HEK293T (cell line): ENCODE measurements at regions not wholly inside any gene's neighbourhood (a gene's known extent, or its start where the extent isn't known, plus 50 kb on each side); places are given as distances from the start of the nearest gene placed in this dataset.

Experiments
- CTCF ChIA-PET: fragments of 350-600 bp; formaldehyde crosslinking; extraction: SDS; loops from one replicate; lab custom pipeline; 2021; ENCODE audit warnings: antibody characterized with exemption, inconsistent platforms; lab: Yijun Ruan, JAX
- POLR2A ChIA-PET: fragments of 350-600 bp; formaldehyde crosslinking; extraction: SDS; loops from one replicate; lab custom pipeline; 2020; ENCODE audit warnings: antibody characterized with exemption, inconsistent platforms; lab: Yijun Ruan, JAX
- DNase-seq: peaks from one replicate; pipeline ENCODE4 v3.0.0; 2012; ENCODE audit warnings: mixed read lengths; ENCODE audit errors: extremely low spot score
- ARNT ChIP-seq: fragments of 450-650 bp; IDR thresholded peaks from 2 replicates; pipeline ENCODE4 v1.6.1; 2017; ENCODE audit warnings: mild to moderate bottlenecking
- BHLHE40 ChIP-seq: fragments of 450-650 bp; IDR thresholded peaks from 2 replicates; pipeline ENCODE4 v1.6.1; 2016; ENCODE audit warnings: mild to moderate bottlenecking, moderate library complexity, borderline replicate concordance
- CTBP1 ChIP-seq: fragments of 450-650 bp; IDR thresholded peaks from 2 replicates; pipeline ENCODE4 v1.6.1; 2016; ENCODE audit warnings: borderline replicate concordance
- ELF4 ChIP-seq: fragments of 450-650 bp; IDR thresholded peaks from 2 replicates; pipeline ENCODE4 v1.6.1; 2017; ENCODE audit warnings: antibody characterized with exemption
- FOXA1 ChIP-seq: fragments of 450-650 bp; IDR thresholded peaks from 2 replicates; pipeline ENCODE4 v1.6.1; 2016; ENCODE audit warnings: mild to moderate bottlenecking
- FOXK2 ChIP-seq: fragments of 450-650 bp; IDR thresholded peaks from 2 replicates; pipeline ENCODE4 v1.6.1; 2016; ENCODE audit warnings: mild to moderate bottlenecking
- FOXM1 ChIP-seq: fragments of 450-650 bp; IDR thresholded peaks from 2 replicates; pipeline ENCODE4 v1.6.1; 2017; ENCODE audit warnings: mild to moderate bottlenecking, borderline replicate concordance
- HDGF ChIP-seq: fragments of 450-650 bp; IDR thresholded peaks from 2 replicates; pipeline ENCODE4 v1.6.1; 2017; ENCODE audit warnings: antibody characterized with exemption, borderline replicate concordance
- L3MBTL2 ChIP-seq: fragments of 450-650 bp; conservative IDR thresholded peaks from 2 replicates; pipeline ENCODE4 v1.6.1; 2016; ENCODE audit warnings: mild to moderate bottlenecking
- LEF1 ChIP-seq: fragments of 450-650 bp; IDR thresholded peaks from 2 replicates; pipeline ENCODE4 v1.6.1; 2017; ENCODE audit warnings: mild to moderate bottlenecking, borderline replicate concordance
- NFRKB ChIP-seq: fragments of 450-650 bp; IDR thresholded peaks from 2 replicates; pipeline ENCODE4 v1.6.1; 2016; ENCODE audit warnings: mild to moderate bottlenecking, moderate library complexity
- PKNOX1 ChIP-seq: fragments of 450-650 bp; IDR thresholded peaks from 2 replicates; pipeline ENCODE4 v1.6.1; 2016
- SP1 ChIP-seq: fragments of 450-650 bp; IDR thresholded peaks from 2 replicates; pipeline ENCODE4 v1.6.1; 2017
- SUZ12 ChIP-seq: fragments of 450-650 bp; IDR thresholded peaks from 2 replicates; pipeline ENCODE4 v1.6.1; 2016; ENCODE audit warnings: mild to moderate bottlenecking
- TARDBP ChIP-seq: fragments of 450-650 bp; IDR thresholded peaks from 2 replicates; pipeline ENCODE4 v1.6.1; 2016
- ZNF384 ChIP-seq: fragments of 450-650 bp; IDR thresholded peaks from 2 replicates; pipeline ENCODE4 v1.6.1; 2016

- TF ChIP-seq FOXK2 (no peak), FOXM1 (no peak), SP1 (no peak)
- POLR2A ChIA-PET, result no interaction called here
- no peak for DNase-seq
- CTCF ChIA-PET, result no interaction called here
These were observed 219.9 kb downstream of the RFC3 start for GRCh38 chr13:34037636-34038540.

GRCh38 chr13:34038541-34039068 is 220.7 kb downstream of the RFC3 start:
- ChIA-PET POLR2A (no interaction called here), CTCF (no interaction called here)
- no peak for DNase-seq
- no peak for TF ChIP-seq FOXM1
- TF ChIP-seq TARDBP, result no peak
- TF ChIP-seq L3MBTL2, result no peak
- TF ChIP-seq NFRKB, result no peak
- no peak for TF ChIP-seq ZNF384
- no peak for TF ChIP-seq SP1
- TF ChIP-seq LEF1, result no peak
- no peak for TF ChIP-seq ARNT
- no peak for TF ChIP-seq ELF4
- no peak for TF ChIP-seq PKNOX1
- TF ChIP-seq FOXA1, result no peak
- TF ChIP-seq BHLHE40, result no peak
- no peak for TF ChIP-seq CTBP1
- no peak for TF ChIP-seq FOXK2
- no peak for TF ChIP-seq SUZ12

GRCh38 chr13:34039678-34040077 is 221.7 kb downstream of the RFC3 start:
- no peak for DNase-seq
- CTCF ChIA-PET, result no interaction called here
- POLR2A ChIA-PET, result no interaction called here
- TF ChIP-seq ARNT, result no peak
- TF ChIP-seq CTBP1, result no peak
- TF ChIP-seq LEF1, result no peak

GRCh38 chr13:34040863-34041262 is 222.9 kb downstream of the RFC3 start:
- ChIA-PET CTCF (no interaction called here), POLR2A (no interaction called here)
- DNase-seq, result no peak
- TF ChIP-seq FOXA1 (no peak), FOXK2 (no peak), PKNOX1 (no peak), SUZ12 (no peak), CTBP1 (no peak), TARDBP (no peak), HDGF (no peak), NFRKB (no peak), SP1 (no peak), L3MBTL2 (no peak)

GRCh38 chr13:34044041-34044440 is 226.1 kb downstream of the RFC3 start:
- CTCF ChIA-PET, result no interaction called here
- TF ChIP-seq NFRKB, result no peak
- no peak for TF ChIP-seq SUZ12
- no peak for TF ChIP-seq ZNF384
- TF ChIP-seq FOXM1, result no peak
- TF ChIP-seq SP1, result no peak
- TF ChIP-seq PKNOX1, result no peak
- TF ChIP-seq HDGF, result no peak
- no peak for TF ChIP-seq LEF1
- TF ChIP-seq TARDBP, result no peak
- TF ChIP-seq FOXK2, result no peak
- no peak for TF ChIP-seq ARNT
- TF ChIP-seq ELF4, result no peak
- no peak for TF ChIP-seq FOXA1
- TF ChIP-seq CTBP1, result no peak
- TF ChIP-seq L3MBTL2, result no peak
- no peak for TF ChIP-seq BHLHE40
- DNase-seq, result no peak
- POLR2A ChIA-PET, result no interaction called here

GRCh38 chr13:34044660-34045080 is 226.7 kb downstream of the RFC3 start:
- ChIA-PET CTCF (no interaction called here), POLR2A (no interaction called here)
- TF ChIP-seq PKNOX1, result no peak
- TF ChIP-seq FOXM1, result no peak
- no peak for TF ChIP-seq FOXA1
- TF ChIP-seq SUZ12, result no peak
- no peak for DNase-seq
